K562 (cell line): ENCODE measurements at regions not wholly inside any gene's neighbourhood (a gene's known extent, or its start where the extent isn't known, plus 50 kb on each side); places are given as distances from the start of the nearest gene placed in this dataset.
A peak's percentile ranks its signal among the peaks of the same experiment; 100 is the strongest.

Source experiments
- C11orf30 ChIP-seq: fragments of 450-650 bp; IDR thresholded peaks from 2 replicates; pipeline ENCODE4 v1.6.1; 2016; ENCODE audit warnings: low read depth, mild to moderate bottlenecking
- CBX2 ChIP-seq: fragments of 200-600 bp; sonication (generic); IDR thresholded peaks from one replicate; pipeline ENCODE4 v1.6.1; 2012; ENCODE audit warnings: mild to moderate bottlenecking, low read length, inconsistent platforms; ENCODE audit not compliant: insufficient read depth, poor library complexity, severe bottlenecking
- COPS2 ChIP-seq: fragments of 450-650 bp; conservative IDR thresholded peaks from 2 replicates; pipeline ENCODE4 v1.6.1; 2016; ENCODE audit warnings: mild to moderate bottlenecking, moderate library complexity
- ELF2 ChIP-seq: fragments of 250-450 bp; sonication (Bioruptor Pico); IDR thresholded peaks from 2 replicates; pipeline ENCODE4 v1.5.0; 2021; ENCODE audit warnings: mild to moderate bottlenecking
- HNRNPL ChIP-seq: fragments of 200-400 bp; formaldehyde crosslinking; IDR thresholded peaks from 2 replicates; pipeline ENCODE4 v1.6.1; 2017; ENCODE audit warnings: low read depth, mild to moderate bottlenecking, low read length
- ILK ChIP-seq: fragments of 450-650 bp; IDR thresholded peaks from 2 replicates; pipeline ENCODE4 v1.6.1; 2016; ENCODE audit warnings: missing genetic modification characterization, low read depth, mild to moderate bottlenecking, missing compliant biosample characterization, moderate library complexity, borderline replicate concordance
- MBD1 ChIP-seq: fragments of 250-450 bp; sonication (Bioruptor Pico); IDR thresholded peaks from 2 replicates; pipeline ENCODE4 v1.8.0; 2022; ENCODE audit warnings: inconsistent platforms
- RAD51 ChIP-seq: fragments of 450-650 bp; IDR thresholded peaks from 2 replicates; pipeline ENCODE4 v1.7.1; 2016; ENCODE audit warnings: low read depth, mild to moderate bottlenecking, borderline replicate concordance
- RBM17 ChIP-seq: fragments of 200-400 bp; formaldehyde crosslinking; IDR thresholded peaks from 2 replicates; pipeline ENCODE4 v1.6.1; 2017; ENCODE audit warnings: low read depth, mild to moderate bottlenecking, low read length, borderline replicate concordance
- RCOR1 ChIP-seq, 2 experiments: IDR thresholded peaks; 2 replicates each; pipeline ENCODE4 v1.6.1; 2012; ENCODE audit warnings: low read depth in 2 of 2, low read length in 2 of 2, borderline replicate concordance in 1 of 2, improper control_type of control experiment in 1 of 2
- RNF2 ChIP-seq: sonication (generic); IDR thresholded peaks from 2 replicates; pipeline ENCODE4 v1.6.1; 2016
- SMARCA5 ChIP-seq: fragments of 450-650 bp; IDR thresholded peaks from 2 replicates; pipeline ENCODE4 v1.6.1; 2016
- TFAP4 ChIP-seq: sonication (generic); formaldehyde crosslinking; IDR thresholded peaks from 2 replicates; pipeline ENCODE4 v1.8.0; 2022; ENCODE audit warnings: missing genetic modification reagents, mild to moderate bottlenecking, moderate library complexity, borderline replicate concordance
- ZNF311 ChIP-seq: fragments of 250-450 bp; sonication (Bioruptor Pico); IDR thresholded peaks from 2 replicates; pipeline ENCODE4 v1.4.0; 2020; ENCODE audit warnings: mild to moderate bottlenecking, moderate library complexity
- ZNF318 ChIP-seq, 2 experiments: fragments of 450-650 bp; IDR thresholded peaks; 2 replicates each; pipeline ENCODE4 v1.6.1; 2016; ENCODE audit warnings: mild to moderate bottlenecking in 2 of 2, borderline replicate concordance in 1 of 2, low read depth in 1 of 2, moderate library complexity in 1 of 2
- ZNF696 ChIP-seq: fragments of 250-450 bp; sonication (Bioruptor Pico); conservative IDR thresholded peaks from 2 replicates; pipeline ENCODE4 v1.4.0; 2020; ENCODE audit warnings: mild to moderate bottlenecking, moderate library complexity
- ZNF79 ChIP-seq: fragments of 250-450 bp; sonication (Bioruptor Pico); IDR thresholded peaks from 2 replicates; pipeline ENCODE4 v1.4.0; 2020; ENCODE audit warnings: low read depth, mild to moderate bottlenecking, moderate library complexity

- no peak for TF ChIP-seq ZNF318 (IDR thresholded peaks at IDR 0.05; ENCODE audit: borderline replicate concordance in 1 of 2, low read depth in 1 of 2)
- TF ChIP-seq RNF2, result no peak
- TF ChIP-seq MBD1 (CRISPR knock-in tag), result no peak
- no peak for TF ChIP-seq RBM17
- no peak for TF ChIP-seq CBX2
- TF ChIP-seq COPS2, result no peak
- TF ChIP-seq RCOR1 (IDR thresholded peaks at IDR 0.05; ENCODE audit: borderline replicate concordance in 1 of 2, low read depth in 2 of 2, low read length in 2 of 2), result no peak
- TF ChIP-seq HNRNPL, result no peak
- no peak; the same call in 1 of the 2 replicates for TF ChIP-seq ZNF311
- peak; percentile 50; the same call in 1 of the 2 replicates for TF ChIP-seq TFAP4 (CRISPR knock-in tag)
- no peak for TF ChIP-seq ELF2 (CRISPR knock-in tag)
- TF ChIP-seq SMARCA5, result no peak
- no peak for TF ChIP-seq ZNF696
- TF ChIP-seq ZNF79 (CRISPR knock-in tag), result peak; percentile 57; the same call in 1 of the 2 replicates
- no peak for TF ChIP-seq C11orf30
- TF ChIP-seq ILK, result no peak
- no peak for TF ChIP-seq RAD51
These were observed 82.3 kb upstream of the EED start (continued) for GRCh38 chr11:86162239-86162638.
